HuH-7.5 (cell line): ENCODE measurements at regions not wholly inside any gene's neighbourhood (a gene's known extent, or its start where the extent isn't known, plus 50 kb on each side); places are given as distances from the start of the nearest gene placed in this dataset.

Experiments used
- DNase-seq: peaks from one replicate; pipeline ENCODE4 v3.0.0; 2011; ENCODE audit warnings: low spot score

DNA sequence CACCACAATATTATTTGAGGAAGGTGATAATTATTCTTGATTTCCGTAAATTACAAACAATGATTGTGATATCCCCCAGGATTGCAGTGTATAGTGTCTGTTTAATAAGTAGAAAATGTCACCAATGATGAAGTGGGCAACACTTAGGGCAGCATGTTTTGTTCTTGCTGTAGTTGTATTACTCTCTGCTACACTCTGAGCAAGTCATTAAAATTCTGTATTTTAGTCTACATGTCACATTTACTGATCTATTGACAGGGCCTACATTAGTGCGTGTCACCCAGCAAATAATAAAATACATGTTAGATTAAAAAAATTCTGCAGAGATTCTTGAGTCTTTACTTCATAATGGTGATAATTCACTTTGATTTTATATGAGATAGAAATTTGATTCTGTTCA, 247.6 kb downstream of the TMX3 start:
- DNase-seq = no peak

- DNase-seq = no peak
Observed at GRCh38 chr18:68466672-68467071, 248.2 kb downstream of the TMX3 start.

GRCh38 chr18:68462766-68463165, 252.1 kb downstream of the TMX3 start:
- DNase-seq = no peak

DNA sequence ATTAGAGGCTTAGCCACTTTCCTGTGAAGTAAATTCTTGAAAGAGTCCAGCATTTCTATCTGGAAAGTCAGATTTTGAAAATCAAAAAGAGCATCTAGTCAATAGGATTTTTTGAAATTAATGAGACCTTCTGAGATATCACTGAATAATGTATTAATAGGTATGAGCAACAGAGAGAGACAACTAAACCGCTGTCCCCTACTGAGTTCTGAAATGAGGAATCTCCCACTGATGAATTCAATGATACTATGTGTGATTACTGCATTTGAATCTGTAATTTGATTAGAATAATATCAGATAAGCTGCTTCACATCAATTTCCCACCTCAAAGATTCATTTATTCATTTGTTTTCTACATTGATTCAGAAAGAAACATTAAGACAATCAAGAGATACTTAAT, 252.8 kb downstream of the TMX3 start:
- no peak for DNase-seq

- DNase-seq = no peak
Observed at GRCh38 chr18:68461481-68462018, 253.4 kb downstream of the TMX3 start.

GRCh38 chr18:68459968-68460367, 254.9 kb downstream of the TMX3 start:
- no peak for DNase-seq

- no peak for DNase-seq
Observed at GRCh38 chr18:68456985-68457384, 257.9 kb downstream of the TMX3 start.

- DNase-seq = no peak
Observed at GRCh38 chr18:68455229-68455603, 259.7 kb downstream of the TMX3 start.

DNA sequence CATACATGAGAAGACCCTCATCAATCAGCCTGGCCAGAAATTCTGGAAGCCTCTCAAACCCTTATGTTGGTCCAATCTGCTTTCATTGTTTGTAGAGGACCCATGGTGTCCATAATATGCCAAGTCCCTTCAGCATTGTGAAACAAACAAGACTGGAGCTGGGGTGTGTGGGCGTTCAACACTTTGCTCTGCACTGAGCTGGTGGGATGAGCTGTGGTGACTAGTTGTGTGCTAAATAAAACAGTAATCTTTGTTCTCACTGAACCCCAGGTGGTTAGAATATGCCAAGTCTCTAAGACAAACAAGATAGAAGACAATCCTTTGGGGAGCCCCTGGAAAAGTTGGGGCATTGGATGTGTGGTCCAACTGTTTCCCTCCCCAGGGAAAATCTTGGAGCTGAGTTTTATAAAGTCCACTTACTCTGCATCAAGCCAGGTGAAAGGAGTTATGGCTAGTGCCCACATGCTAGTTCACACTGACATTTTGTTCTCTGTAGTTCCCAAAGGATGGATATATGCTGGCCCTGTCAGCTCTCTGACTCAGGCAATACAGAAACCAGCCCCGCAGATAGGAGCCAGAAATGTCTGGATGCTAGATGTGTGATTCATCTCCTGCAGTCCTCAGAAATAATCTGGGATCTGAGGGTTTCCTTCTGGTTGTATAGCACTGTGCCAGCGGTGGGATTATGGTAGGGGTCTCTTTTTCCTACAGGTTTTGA, 260.2 kb downstream of the TMX3 start:
- no peak for DNase-seq

DNA sequence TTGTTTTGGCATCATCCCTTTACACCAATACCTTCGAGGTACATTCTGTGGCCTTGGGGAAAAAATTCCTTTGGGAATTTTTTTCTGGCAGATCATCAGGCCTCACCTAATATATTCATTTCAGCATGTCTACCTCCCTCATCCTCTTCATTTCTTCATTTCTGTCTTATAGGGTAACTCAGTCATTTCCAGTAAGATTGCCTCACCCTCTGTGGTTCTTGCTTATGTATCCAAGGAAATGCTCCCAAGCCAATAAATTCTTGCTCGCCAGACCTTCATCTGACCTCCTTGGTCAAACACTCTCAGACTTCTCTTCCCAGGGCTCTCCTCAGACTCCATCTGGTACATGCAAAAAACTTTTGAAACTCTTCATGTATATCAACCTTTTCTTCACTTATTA, 265.6 kb downstream of the TMX3 start:
- DNase-seq = no peak

GRCh38 chr18:68448736-68449135, 266.2 kb downstream of the TMX3 start:
- no peak for DNase-seq

GRCh38 chr18:68447286-68447685, 267.6 kb downstream of the TMX3 start:
- no peak for DNase-seq

DNA sequence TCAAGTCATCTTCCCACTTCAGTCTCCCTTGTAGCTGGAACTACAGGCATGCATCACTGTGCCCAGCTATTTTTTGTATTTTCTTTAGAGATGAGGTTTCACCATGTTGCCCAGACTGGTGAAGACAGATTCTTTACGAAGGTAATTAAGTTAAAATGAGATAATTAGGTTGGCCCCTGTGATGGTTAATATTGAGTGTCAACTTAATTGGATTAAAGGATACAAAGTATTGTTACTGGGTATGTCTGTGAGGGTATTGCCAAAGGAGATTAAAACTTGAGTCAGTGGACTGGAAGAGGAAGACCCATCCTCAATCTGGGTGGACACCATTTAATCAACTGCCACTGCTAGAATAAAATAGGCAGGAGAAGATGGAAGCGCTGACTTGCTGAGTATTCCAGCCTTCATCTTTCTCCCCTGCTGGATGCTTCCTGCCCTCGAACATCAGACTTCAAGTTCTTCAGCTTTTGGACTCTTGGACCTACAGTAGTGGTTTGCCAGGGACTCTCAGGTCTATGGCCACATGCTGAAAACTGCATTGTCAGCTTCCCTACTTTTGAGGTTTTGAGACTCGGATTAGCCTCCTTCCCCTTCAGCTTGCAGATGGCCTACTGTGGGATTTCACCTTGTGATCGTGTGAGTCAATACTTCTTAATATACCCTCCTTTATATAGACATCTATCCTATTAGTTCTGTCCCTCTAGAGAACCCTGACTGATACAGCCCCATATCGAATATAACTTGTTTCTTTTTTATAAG, 269.1 kb downstream of the TMX3 start:
- no peak for DNase-seq

DNA sequence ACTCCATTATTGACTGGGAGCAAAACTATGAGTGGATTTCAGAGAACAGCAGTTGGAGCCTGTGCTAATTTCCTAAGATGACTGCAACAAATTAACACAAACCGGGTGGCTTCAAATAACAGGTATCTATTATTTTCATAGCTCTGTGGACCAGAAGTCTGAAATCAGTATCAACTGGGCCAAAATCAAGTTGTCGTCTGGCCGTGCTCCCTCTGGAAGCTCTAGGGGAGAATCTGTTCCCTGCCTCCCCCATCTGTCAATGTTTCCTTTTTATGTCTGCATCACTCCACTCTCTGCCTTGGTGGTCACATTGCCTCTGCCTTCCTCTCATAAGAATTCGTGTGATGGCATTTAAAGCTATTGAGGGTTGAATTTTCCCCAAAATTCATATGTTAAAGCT, 269.8 kb downstream of the TMX3 start:
- DNase-seq = no peak

DNA sequence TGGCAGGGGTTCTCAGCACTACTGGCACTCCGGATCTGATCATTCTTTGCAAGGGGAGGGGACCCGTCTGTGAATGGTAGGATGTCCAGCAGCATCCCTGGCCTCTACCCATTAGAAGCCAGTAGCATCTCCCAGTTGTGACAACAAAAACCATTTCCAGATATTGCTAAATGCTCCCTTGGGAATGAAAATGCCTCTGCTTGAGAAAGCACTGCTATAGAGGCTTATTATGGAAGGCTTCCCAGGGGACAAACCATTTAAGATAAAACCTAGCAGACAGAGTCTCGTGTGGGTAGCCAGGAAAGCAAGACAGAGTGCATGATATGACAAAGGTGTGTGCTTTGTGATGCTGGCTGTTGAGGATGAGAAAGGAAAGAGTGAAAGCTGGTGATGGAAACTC, 273.7 kb downstream of the TMX3 start:
- no peak for DNase-seq

DNA sequence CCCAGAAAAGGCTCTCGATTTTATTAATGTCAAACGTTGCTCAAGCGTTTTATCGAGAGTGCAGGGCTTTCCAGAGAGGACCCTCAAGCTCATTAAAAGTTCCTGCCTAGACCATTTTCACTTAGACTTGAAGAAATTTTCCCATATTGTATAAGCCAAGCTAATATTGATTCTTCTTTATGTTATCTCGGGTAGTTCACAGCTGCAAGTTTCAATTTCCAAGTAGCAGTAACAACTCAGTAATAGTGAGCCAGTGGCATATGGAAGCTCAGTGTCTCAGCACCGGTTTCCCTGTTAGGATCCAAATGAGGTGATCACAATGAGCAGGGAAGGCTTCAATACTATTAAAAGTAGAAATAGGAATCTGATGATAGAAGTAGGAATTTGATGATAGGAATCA, 274.5 kb downstream of the TMX3 start:
- no peak for DNase-seq

GRCh38 chr18:68439642-68440041, 275.3 kb downstream of the TMX3 start:
- no peak for DNase-seq

- DNase-seq = no peak
Observed at GRCh38 chr18:68438983-68439382, 275.9 kb downstream of the TMX3 start.

GRCh38 chr18:68438536-68438935, 276.4 kb downstream of the TMX3 start:
- no peak for DNase-seq

GRCh38 chr18:68436485-68436884, 278.4 kb downstream of the TMX3 start:
- no peak for DNase-seq

- DNase-seq = no peak
Observed at GRCh38 chr18:68435581-68435980, 279.3 kb downstream of the TMX3 start.

- DNase-seq = no peak
Observed at GRCh38 chr18:68431922-68432198, 283.0 kb downstream of the TMX3 start.

GRCh38 chr18:68431111-68431921, 283.6 kb downstream of the TMX3 start:
- no peak for DNase-seq
